Endodermal cell (in vitro differentiated cells): ENCODE measurements at regions not wholly inside any gene's neighbourhood (a gene's known extent, or its start where the extent isn't known, plus 50 kb on each side); places are given as distances from the start of the nearest gene placed in this dataset.
A peak's percentile ranks its signal among the peaks of the same experiment; 100 is the strongest.

Experiments used
- DNase-seq: peaks from one replicate; pipeline ENCODE4 v3.0.0-alpha.2; 2017
- H3K27ac ChIP-seq: 2 replicates; pipeline ENCODE4 v1.5.1; 2013; ENCODE audit warnings: mild to moderate bottlenecking, low read depth, low read length, moderate library complexity
- H3K27me3 ChIP-seq: 2 replicates; pipeline ENCODE4 v1.6.1; 2013; ENCODE audit warnings: mild to moderate bottlenecking, low read length, moderate library complexity; ENCODE audit not compliant: insufficient read depth, control insufficient read depth, poor library complexity, severe bottlenecking
- H3K36me3 ChIP-seq: 2 replicates; pipeline ENCODE4 v1.7.0; 2013; ENCODE audit warnings: mild to moderate bottlenecking, low read length, moderate library complexity; ENCODE audit not compliant: control insufficient read depth, insufficient read depth
- H3K4me1 ChIP-seq: one replicate; pipeline ENCODE4 v1.7.0; 2013; ENCODE audit warnings: low read length; ENCODE audit not compliant: control insufficient read depth, insufficient read depth
- H3K4me3 ChIP-seq: 2 replicates; pipeline ENCODE4 v1.5.1; 2013; ENCODE audit warnings: mild to moderate bottlenecking, low read length, moderate library complexity
- H3K9ac ChIP-seq: 2 replicates; pipeline ENCODE4 v1.6.1; 2013; ENCODE audit warnings: mild to moderate bottlenecking, low read length, moderate library complexity; ENCODE audit not compliant: poor library complexity, severe bottlenecking; ENCODE audit errors: extremely low read depth
- H3K9me3 ChIP-seq: 2 replicates; pipeline ENCODE4 v1.6.1; 2013; ENCODE audit warnings: mild to moderate bottlenecking, low read length, moderate library complexity; ENCODE audit not compliant: control insufficient read depth
- H3K27ac Mint-ChIP-seq: 2 replicates; pipeline ENCODE4 v1.8.0; 2020; ENCODE audit warnings: mixed read lengths
- H3K27me3 Mint-ChIP-seq: 2 replicates; pipeline ENCODE4 v1.8.0; 2021; ENCODE audit warnings: mild to moderate bottlenecking, mixed read lengths; ENCODE audit not compliant: insufficient read depth
- H3K36me3 Mint-ChIP-seq: 2 replicates; pipeline ENCODE4 v1.8.0; 2020; ENCODE audit warnings: low read depth, mixed read lengths
- H3K4me1 Mint-ChIP-seq: 2 replicates; pipeline ENCODE4 v1.8.0; 2020; ENCODE audit warnings: mixed read lengths
- H3K4me3 Mint-ChIP-seq: 2 replicates; pipeline ENCODE4 v1.8.0; 2020; ENCODE audit warnings: mild to moderate bottlenecking, moderate library complexity, mixed read lengths
- H3K9me3 Mint-ChIP-seq: 2 replicates; pipeline ENCODE4 v1.8.0; 2020; ENCODE audit warnings: mild to moderate bottlenecking, mixed read lengths
- WGBS, 2 experiments: methylation state at CpG; one replicate each; pipeline versions ENCODE4 v1.1.5 to v1.1.7; 2013; ENCODE audit warnings: missing lambda C conversion rate in 2 of 2, mixed read lengths in 1 of 2; ENCODE audit not compliant: insufficient coverage in 1 of 2, insufficient read length in 1 of 2; 5-methylcytosine and 5-hydroxymethylcytosine counted together
- TF ChIP-seq, protein P1 (sequence below): fragments of 200-600 bp; sonication (generic); conservative IDR thresholded peaks from 2 replicates; pipeline ENCODE4 v1.5.0; 2021; ENCODE audit warnings: antibody characterized with exemption, mild to moderate bottlenecking

DNA sequence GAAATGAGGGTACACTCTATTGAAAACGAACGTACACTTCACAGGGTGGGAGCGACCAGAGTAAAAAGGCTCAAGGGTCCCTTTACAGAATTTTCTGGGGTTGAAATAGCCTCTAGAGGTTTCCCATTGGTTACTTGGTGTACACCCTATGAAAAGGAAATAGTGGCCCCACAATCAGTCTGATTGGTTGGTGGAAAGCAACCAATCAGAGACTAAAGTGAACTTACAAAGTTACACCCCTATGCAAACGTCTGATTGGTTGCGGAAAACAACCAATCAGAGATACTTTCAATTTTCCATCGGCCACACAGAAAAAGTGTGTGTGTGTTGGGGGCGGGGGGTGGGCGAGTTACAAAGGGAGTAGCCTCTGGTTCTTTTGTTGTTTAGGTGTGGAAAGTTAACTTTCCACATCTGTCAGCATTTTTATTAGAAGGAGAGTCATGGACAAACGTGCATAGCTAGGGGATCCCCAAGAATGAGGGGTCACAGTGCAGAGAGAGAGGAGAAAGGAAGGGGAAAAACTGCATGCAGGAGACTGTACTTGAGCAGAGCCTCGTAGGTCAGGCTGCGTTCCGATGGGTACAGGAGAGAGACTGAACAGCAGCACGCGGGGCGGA, 1152.1 kb downstream of the TBC1D22A start:
- H3K4me3 ChIP-seq = no peak overlapping the region
- H3K9me3 Mint-ChIP-seq = peaks cover 62% of the 10 kb centered on the region

DNA sequence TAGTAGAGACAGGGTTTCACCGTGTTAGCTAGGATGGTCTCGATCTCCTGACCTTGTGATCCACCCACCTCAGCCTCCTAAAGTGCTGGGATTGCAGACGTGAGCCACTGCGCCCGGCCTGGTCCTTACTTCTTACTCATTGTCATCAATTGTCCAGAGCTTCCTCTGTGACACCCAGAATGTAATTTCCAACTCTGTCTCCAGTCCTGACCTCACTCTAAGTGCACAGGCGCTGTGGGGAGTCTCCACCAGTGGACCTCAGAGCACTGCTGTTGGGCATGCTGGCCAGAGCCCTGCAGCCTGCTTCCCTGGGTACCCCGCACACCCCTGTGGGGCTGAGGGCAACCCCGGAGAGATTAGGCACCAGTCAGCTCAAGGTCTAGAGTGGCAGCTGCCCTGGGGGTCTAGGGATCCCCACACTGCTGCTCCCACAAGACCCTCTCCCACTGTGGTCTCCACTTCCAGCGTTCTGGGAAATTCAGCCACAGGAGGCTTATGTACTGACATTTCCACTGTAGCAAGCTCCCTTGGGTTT, 1140.3 kb downstream of the TBC1D22A start:
- H3K27me3 Mint-ChIP-seq = no peaks in the 10 kb centered on the region
- H3K4me3 Mint-ChIP-seq = no peak overlapping the region
- Histone ChIP-seq H3K27me3 (no peaks in the 10 kb centered on the region), H3K4me3 (no peak overlapping the region), H3K27ac (no peak overlapping the region), H3K36me3 (no peaks in the 10 kb centered on the region), H3K9me3 (peaks cover 33% of the 10 kb centered on the region), H3K4me1 (no peaks in the 10 kb centered on the region), H3K9ac (no peak overlapping the region)
- peaks cover 79% of the 10 kb centered on the region for H3K9me3 Mint-ChIP-seq
- 86 to 90% methylated on average over 3 to 9 of the region's 9 CpGs for WGBS, 2 experiments
- H3K36me3 Mint-ChIP-seq = no peaks in the 10 kb centered on the region
- no peak for DNase-seq
- TF ChIP-seq, protein P1, sequence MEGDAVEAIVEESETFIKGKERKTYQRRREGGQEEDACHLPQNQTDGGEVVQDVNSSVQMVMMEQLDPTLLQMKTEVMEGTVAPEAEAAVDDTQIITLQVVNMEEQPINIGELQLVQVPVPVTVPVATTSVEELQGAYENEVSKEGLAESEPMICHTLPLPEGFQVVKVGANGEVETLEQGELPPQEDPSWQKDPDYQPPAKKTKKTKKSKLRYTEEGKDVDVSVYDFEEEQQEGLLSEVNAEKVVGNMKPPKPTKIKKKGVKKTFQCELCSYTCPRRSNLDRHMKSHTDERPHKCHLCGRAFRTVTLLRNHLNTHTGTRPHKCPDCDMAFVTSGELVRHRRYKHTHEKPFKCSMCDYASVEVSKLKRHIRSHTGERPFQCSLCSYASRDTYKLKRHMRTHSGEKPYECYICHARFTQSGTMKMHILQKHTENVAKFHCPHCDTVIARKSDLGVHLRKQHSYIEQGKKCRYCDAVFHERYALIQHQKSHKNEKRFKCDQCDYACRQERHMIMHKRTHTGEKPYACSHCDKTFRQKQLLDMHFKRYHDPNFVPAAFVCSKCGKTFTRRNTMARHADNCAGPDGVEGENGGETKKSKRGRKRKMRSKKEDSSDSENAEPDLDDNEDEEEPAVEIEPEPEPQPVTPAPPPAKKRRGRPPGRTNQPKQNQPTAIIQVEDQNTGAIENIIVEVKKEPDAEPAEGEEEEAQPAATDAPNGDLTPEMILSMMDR = no peak
- H3K27ac Mint-ChIP-seq = no peak overlapping the region
- no peaks in the 10 kb centered on the region for H3K4me1 Mint-ChIP-seq

More for the DNA sequence above, 1152.1 kb downstream of the TBC1D22A start:
- Histone ChIP-seq H3K9ac (no peak overlapping the region), H3K4me1 (no peaks in the 10 kb centered on the region), H3K27me3 (no peaks in the 10 kb centered on the region), H3K27ac (no peak overlapping the region), H3K9me3 (peaks cover 41% of the 10 kb centered on the region), H3K36me3 (no peaks in the 10 kb centered on the region)
- H3K27ac Mint-ChIP-seq = no peak overlapping the region
- no peak for DNase-seq
- no peak overlapping the region for H3K4me3 Mint-ChIP-seq
- no peaks in the 10 kb centered on the region for H3K36me3 Mint-ChIP-seq
- TF ChIP-seq, protein P1 = no peak
- H3K4me1 Mint-ChIP-seq = no peaks in the 10 kb centered on the region
- no peaks in the 10 kb centered on the region for H3K27me3 Mint-ChIP-seq
- WGBS, 2 experiments = 78 to 90% methylated on average over 10 to 15 of the region's 15 CpGs

DNA sequence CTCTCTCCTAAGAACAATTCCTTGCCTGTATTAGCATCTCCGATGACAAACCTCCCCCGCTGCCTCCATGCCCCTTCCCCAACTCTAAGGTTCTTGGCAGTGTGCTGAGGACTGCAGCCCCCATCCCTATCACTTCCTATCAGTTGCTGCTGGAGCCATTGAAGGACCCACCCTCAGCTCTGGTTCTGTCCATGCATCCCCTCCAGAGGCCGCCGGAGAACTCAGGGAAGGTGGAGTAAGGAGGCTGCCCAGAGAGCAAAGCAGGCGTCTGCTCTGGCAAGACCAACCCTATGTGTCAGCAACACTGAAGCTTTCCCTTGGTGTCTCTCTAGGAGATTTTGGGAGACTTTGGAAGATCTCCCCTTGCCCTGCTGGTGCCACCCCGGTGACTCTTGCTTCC, 1139.5 kb downstream of the TBC1D22A start:
- TF ChIP-seq, protein P1 = no peak
- DNase-seq = peak; percentile 67

More for the DNA sequence above, 1139.5 kb downstream of the TBC1D22A start:
- H3K27me3 Mint-ChIP-seq = no peaks in the 10 kb centered on the region
- peaks cover 38% of the 10 kb centered on the region for H3K9me3 ChIP-seq
- H3K4me1 ChIP-seq = no peaks in the 10 kb centered on the region
- no peaks in the 10 kb centered on the region for H3K36me3 ChIP-seq
- H3K9ac ChIP-seq = no peak overlapping the region
- H3K27ac ChIP-seq = no peak overlapping the region
- WGBS, 2 experiments = 81 to 87% methylated on average over 3 to 6 of the region's 6 CpGs
- H3K36me3 Mint-ChIP-seq = no peaks in the 10 kb centered on the region
- H3K4me3 Mint-ChIP-seq = no peak overlapping the region
- H3K27me3 ChIP-seq = no peaks in the 10 kb centered on the region
- H3K4me3 ChIP-seq = no peak overlapping the region
- H3K27ac Mint-ChIP-seq = no peak overlapping the region
- peaks cover 81% of the 10 kb centered on the region for H3K9me3 Mint-ChIP-seq
- H3K4me1 Mint-ChIP-seq = no peaks in the 10 kb centered on the region
